Endothelial cell of umbilical vein (primary cell): ENCODE measurements at regions not wholly inside any gene's neighbourhood (a gene's known extent, or its start where the extent isn't known, plus 50 kb on each side); places are given as distances from the start of the nearest gene placed in this dataset.

ENCODE experiments used
- BruUV-seq: library from RNA; stranded (reverse); fragments of 400-500 nt; replicated peaks from 2 replicates; lab custom pipeline; 2021; lab: Mats Ljungman, UMichigan
- CTCF ChIA-PET: fragments of 300-600, 350-600 bp; sonication (Branson Sonifier 250); formaldehyde crosslinking; loops from one replicate; lab custom pipeline; 2021; ENCODE audit warnings: antibody characterized with exemption, inconsistent platforms; lab: Charles Lee
- POLR2A ChIA-PET: fragments of 300-600, 350-600 bp; sonication (Branson Sonifier 250); formaldehyde crosslinking; loops from one replicate; lab custom pipeline; 2021; ENCODE audit warnings: antibody characterized with exemption, inconsistent platforms; lab: Charles Lee
- DNase-seq: peaks from one replicate; pipeline ENCODE4 v3.0.0-alpha.2; 2011; ENCODE audit warnings: low read depth, low spot score
- FAIRE-seq: peaks from 2 replicates; lab custom pipeline; 2011; peaks lifted over from hg19 to GRCh38; lab: Jason Lieb, UNC
- H2AFZ ChIP-seq: 2 replicates; pipeline ENCODE4 v1.6.0; 2012; ENCODE audit warnings: low read depth, low read length, control low read depth, inconsistent platforms
- H3K27ac ChIP-seq: 2 replicates; pipeline ENCODE4 v1.5.1; 2011; ENCODE audit warnings: low read depth, mild to moderate bottlenecking, control low read depth, low read length, moderate library complexity; ENCODE audit not compliant: insufficient read depth
- H3K27me3 ChIP-seq, 2 experiments: 2 replicates each; pipeline versions ENCODE4 v1.6.0 to v1.6.1; 2011; ENCODE audit warnings: low read length in 2 of 2, mixed read lengths in 1 of 2; ENCODE audit not compliant: control insufficient read depth in 2 of 2, insufficient read depth in 2 of 2
- H3K36me3 ChIP-seq, 2 experiments: 2 replicates in 1 of 2; 3 replicates in 1 of 2; pipeline ENCODE4 v1.5.1; 2011; ENCODE audit warnings: low read length in 2 of 2, mild to moderate bottlenecking in 1 of 2, moderate library complexity in 1 of 2; ENCODE audit not compliant: control insufficient read depth in 2 of 2, insufficient read depth in 2 of 2; ENCODE audit errors: extremely low read depth in 1 of 2
- H3K4me1 ChIP-seq: 3 replicates; pipeline ENCODE4 v1.5.1; 2011; ENCODE audit warnings: mild to moderate bottlenecking, low read length; ENCODE audit not compliant: control insufficient read depth, insufficient read depth; ENCODE audit errors: extremely low read depth
- H3K4me2 ChIP-seq: 2 replicates; pipeline ENCODE4 v1.6.1; 2011; ENCODE audit warnings: low read length, control low read depth, mixed read lengths; ENCODE audit not compliant: insufficient read depth
- H3K4me3 ChIP-seq, 3 experiments: fragments of 200-600 bp in 1 of 3; sonication (generic), shearing (Covaris generic) in 1 of 3; replicated peaks in 1 of 3; 2 replicates each; pipeline ENCODE4 v1.5.1; 2011 to 2016; ENCODE audit warnings: control low read depth in 3 of 3, low read length in 3 of 3, mild to moderate bottlenecking in 2 of 3, inconsistent platforms in 1 of 3, low read depth in 1 of 3, moderate library complexity in 1 of 3; ENCODE audit not compliant: insufficient read depth in 1 of 3
- H3K79me2 ChIP-seq: 2 replicates; pipeline ENCODE4 v1.6.0; 2012; ENCODE audit warnings: low read length, inconsistent platforms; ENCODE audit not compliant: control insufficient read depth, insufficient read depth
- H3K9ac ChIP-seq: replicated peaks from 2 replicates; pipeline ENCODE3; 2011; ENCODE audit warnings: low read length, control low read depth; ENCODE audit not compliant: insufficient read depth; ENCODE audit errors: extremely low read depth
- H3K9me1 ChIP-seq: replicated peaks from 3 replicates; pipeline ENCODE4 v1.6.0; 2011; ENCODE audit warnings: mild to moderate bottlenecking, low read length; ENCODE audit not compliant: control insufficient read depth, insufficient read depth; ENCODE audit errors: extremely low read depth
- H3K9me3 ChIP-seq: replicated peaks from 2 replicates; pipeline ENCODE4 v1.5.1; 2012; ENCODE audit warnings: low read length, inconsistent platforms; ENCODE audit not compliant: control insufficient read depth, insufficient read depth
- H4K20me1 ChIP-seq: replicated peaks from 2 replicates; pipeline ENCODE3; 2011; ENCODE audit warnings: mild to moderate bottlenecking, low read length; ENCODE audit not compliant: control insufficient read depth, insufficient read depth; ENCODE audit errors: extremely low read depth
- EZH2 ChIP-seq: IDR thresholded peaks from 2 replicates; pipeline ENCODE4 v1.6.1; 2012; ENCODE audit warnings: borderline replicate concordance, low read depth, mild to moderate bottlenecking, moderate library complexity, low read length, inconsistent platforms; ENCODE audit not compliant: severe bottlenecking
- FOS ChIP-seq: IDR thresholded peaks from 2 replicates; pipeline ENCODE4 v1.6.1; 2011; ENCODE audit warnings: mild to moderate bottlenecking, low read length, moderate library complexity, borderline replicate concordance; ENCODE audit not compliant: insufficient read depth
- GATA2 ChIP-seq: IDR thresholded peaks from 2 replicates; pipeline ENCODE4 v1.7.0; 2011; ENCODE audit warnings: low read depth, mild to moderate bottlenecking, moderate library complexity, mixed read lengths, low read length; ENCODE audit not compliant: insufficient read length, insufficient read depth
- JUN ChIP-seq: IDR thresholded peaks from 2 replicates; pipeline ENCODE4 v1.6.1; 2011; ENCODE audit warnings: borderline replicate concordance, low read depth; ENCODE audit not compliant: insufficient read length, insufficient read depth
- MYC ChIP-seq: IDR thresholded peaks from one replicate; pipeline ENCODE4 v1.6.1; 2011; ENCODE audit warnings: mild to moderate bottlenecking, low read depth, low read length
- POLR2A ChIP-seq: IDR thresholded peaks from 2 replicates; pipeline ENCODE4 v1.6.1; 2012; ENCODE audit warnings: low read depth, mild to moderate bottlenecking, control low read depth, low read length
- POLR2AphosphoS5 ChIP-seq: IDR thresholded peaks from 2 replicates; pipeline ENCODE4 v1.6.1; 2012; ENCODE audit warnings: low read depth, mild to moderate bottlenecking, control low read depth, low read length, moderate library complexity; ENCODE audit not compliant: insufficient read depth
- dilution Hi-C: fragments of 300-500 bp; cut with MboI; formaldehyde crosslinking; loops from one replicate; pipeline ENCODE4 v1.15.0; 2019; ENCODE audit warnings: low sequenced_read_pairs; ENCODE audit not compliant: extremely low pct_ligation_motif_present
- intact Hi-C: fragments of 100-400 bp; cut with micrococcal nuclease; formaldehyde crosslinking; loops from one replicate; pipeline ENCODE4 v1.10.0; 2022
- TF ChIP-seq, protein P1 (sequence below), 2 donors: IDR thresholded peaks; 1 replicate in 1 of 2; 2 replicates in 1 of 2; pipeline ENCODE4 v1.5.1; 2011; ENCODE audit warnings: low read length in 2 of 2, mild to moderate bottlenecking in 2 of 2, moderate library complexity in 2 of 2, control low read depth in 1 of 2, inconsistent platforms in 1 of 2, low read depth in 1 of 2; ENCODE audit not compliant: insufficient read depth in 1 of 2; ENCODE audit errors: extremely low read depth in 1 of 2

DNA sequence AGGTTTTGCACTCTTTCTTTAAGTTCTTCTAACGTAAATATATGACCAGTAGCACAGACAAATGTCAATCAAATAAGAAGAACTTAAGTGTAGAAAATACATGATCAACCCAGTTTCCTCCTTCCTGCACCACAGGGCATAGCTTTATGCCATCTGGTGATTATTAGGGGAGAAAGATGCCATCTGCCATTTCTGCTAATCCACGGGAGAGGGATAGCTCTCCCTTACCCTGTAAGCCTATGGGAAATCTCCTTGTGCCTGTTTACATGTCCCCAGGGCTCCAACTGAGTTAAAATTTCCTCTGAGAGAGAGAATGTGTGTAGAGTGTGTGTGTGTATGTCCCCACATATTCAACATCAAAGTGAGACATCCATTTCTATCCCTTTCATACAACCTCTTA, 135.9 kb downstream of the RSL24D1 start:
- intact Hi-C loops: no loop called here
- FAIRE-seq (no peak), DNase-seq (no peak)
- H2AFZ ChIP-seq: no peak overlapping the region
- H3K4me2 ChIP-seq: no peak overlapping the region
- no peaks in the 10 kb centered on the region for H3K36me3 ChIP-seq
- no peak overlapping the region for H3K9ac ChIP-seq
- no peak overlapping the region for H3K4me3 ChIP-seq
- H3K9me3 ChIP-seq: no peaks in the 10 kb centered on the region
- no peaks in the 10 kb centered on the region for H4K20me1 ChIP-seq
- CTCF ChIA-PET: no interaction called here
- no TSS peak for BruUV-seq
- no peaks in the 10 kb centered on the region for H3K27me3 ChIP-seq
- no peaks in the 10 kb centered on the region for H3K4me1 ChIP-seq
- TF ChIP-seq POLR2A: no peak
- TF ChIP-seq, protein P1, sequence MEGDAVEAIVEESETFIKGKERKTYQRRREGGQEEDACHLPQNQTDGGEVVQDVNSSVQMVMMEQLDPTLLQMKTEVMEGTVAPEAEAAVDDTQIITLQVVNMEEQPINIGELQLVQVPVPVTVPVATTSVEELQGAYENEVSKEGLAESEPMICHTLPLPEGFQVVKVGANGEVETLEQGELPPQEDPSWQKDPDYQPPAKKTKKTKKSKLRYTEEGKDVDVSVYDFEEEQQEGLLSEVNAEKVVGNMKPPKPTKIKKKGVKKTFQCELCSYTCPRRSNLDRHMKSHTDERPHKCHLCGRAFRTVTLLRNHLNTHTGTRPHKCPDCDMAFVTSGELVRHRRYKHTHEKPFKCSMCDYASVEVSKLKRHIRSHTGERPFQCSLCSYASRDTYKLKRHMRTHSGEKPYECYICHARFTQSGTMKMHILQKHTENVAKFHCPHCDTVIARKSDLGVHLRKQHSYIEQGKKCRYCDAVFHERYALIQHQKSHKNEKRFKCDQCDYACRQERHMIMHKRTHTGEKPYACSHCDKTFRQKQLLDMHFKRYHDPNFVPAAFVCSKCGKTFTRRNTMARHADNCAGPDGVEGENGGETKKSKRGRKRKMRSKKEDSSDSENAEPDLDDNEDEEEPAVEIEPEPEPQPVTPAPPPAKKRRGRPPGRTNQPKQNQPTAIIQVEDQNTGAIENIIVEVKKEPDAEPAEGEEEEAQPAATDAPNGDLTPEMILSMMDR (IDR thresholded peaks at IDR 0.05; ENCODE audit: extremely low read depth in 1 of 2, insufficient read depth in 1 of 2, low read depth in 1 of 2, low read length in 2 of 2): no peak
- no peak for TF ChIP-seq GATA2
- TF ChIP-seq FOS: no peak
- no peak for TF ChIP-seq POLR2AphosphoS5
- no peaks in the 10 kb centered on the region for H3K9me1 ChIP-seq
- no peak overlapping the region for H3K27ac ChIP-seq
- POLR2A ChIA-PET: no interaction called here
- H3K79me2 ChIP-seq: no peaks in the 10 kb centered on the region
- dilution Hi-C loops: no loop called here

DNA sequence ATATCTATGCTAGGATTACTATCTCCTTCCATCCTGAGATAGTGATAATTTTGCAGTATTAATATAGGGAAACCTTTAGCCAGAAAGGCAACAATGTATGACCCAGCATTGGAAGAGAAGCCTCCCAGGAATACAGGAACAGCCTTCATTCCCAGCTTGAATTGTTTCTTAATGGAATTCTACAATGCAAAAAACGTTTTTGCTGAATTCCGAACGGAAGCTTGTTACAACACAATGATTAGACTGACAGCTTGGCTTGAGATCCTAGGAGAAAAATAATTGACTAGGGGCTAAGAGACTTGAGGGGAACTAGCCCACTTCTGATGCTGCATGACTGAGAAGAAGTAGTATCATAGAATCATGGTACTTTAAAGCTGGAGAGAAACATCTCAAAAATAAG, 140.2 kb downstream of the RSL24D1 start:
- H3K79me2 ChIP-seq: no peaks in the 10 kb centered on the region
- POLR2A ChIA-PET: no interaction called here

More for the DNA sequence above, 140.2 kb downstream of the RSL24D1 start:
- no peak for DNase-seq
- no peak for FAIRE-seq
- Histone ChIP-seq H3K9me3 (no peaks in the 10 kb centered on the region), H3K27me3 (no peaks in the 10 kb centered on the region), H3K27ac (no peak overlapping the region), H3K4me3 (no peak overlapping the region), H3K9me1 (no peaks in the 10 kb centered on the region), H3K9ac (no peak overlapping the region), H2AFZ (no peak overlapping the region), H4K20me1 (no peaks in the 10 kb centered on the region), H3K4me1 (no peaks in the 10 kb centered on the region), H3K36me3 (no peaks in the 10 kb centered on the region), H3K4me2 (no peak overlapping the region)
- TF ChIP-seq EZH2 (no peak), POLR2AphosphoS5 (no peak), JUN (no peak), MYC (no peak), GATA2 (no peak)
- dilution Hi-C loops (no loop called here), intact Hi-C loops (no loop called here)
- CTCF ChIA-PET: no interaction called here
- BruUV-seq: no TSS peak
